Skeletal muscle satellite cell (primary cell): ENCODE measurements at regions not wholly inside any gene's neighbourhood (a gene's known extent, or its start where the extent isn't known, plus 50 kb on each side); places are given as distances from the start of the nearest gene placed in this dataset.
"Not testable (repeated sequence)": the region's sequence is repeated elsewhere in the genome, so short reads cannot be mapped to it uniquely, and the experiment has no call there.

Source experiments
- H3K27me3 ChIP-seq: 2 replicates; pipeline ENCODE4 v1.7.0; 2013; ENCODE audit warnings: low read length; ENCODE audit not compliant: control insufficient read depth, insufficient read depth
- H3K36me3 ChIP-seq: 2 replicates; pipeline ENCODE4 v1.7.0; 2013; ENCODE audit warnings: mild to moderate bottlenecking, control low read depth, low read length; ENCODE audit not compliant: insufficient read depth
- H3K4me1 ChIP-seq: 2 replicates; pipeline ENCODE4 v1.7.0; 2013; ENCODE audit warnings: low read length; ENCODE audit not compliant: control insufficient read depth, insufficient read depth
- H3K4me2 ChIP-seq: 2 replicates; pipeline ENCODE4 v1.7.0; 2013; ENCODE audit warnings: mild to moderate bottlenecking, low read length
- H3K4me3 ChIP-seq: 2 replicates; pipeline ENCODE4 v1.7.0; 2013; ENCODE audit warnings: low read length
- H3K9ac ChIP-seq: 2 replicates; pipeline ENCODE4 v1.7.0; 2013; ENCODE audit warnings: mild to moderate bottlenecking, low read depth, low read length, moderate library complexity
- H3K9me3 ChIP-seq: replicated peaks from 2 replicates; pipeline ENCODE4 v1.7.0; 2013; ENCODE audit warnings: mild to moderate bottlenecking, control low read depth, low read length

DNA sequence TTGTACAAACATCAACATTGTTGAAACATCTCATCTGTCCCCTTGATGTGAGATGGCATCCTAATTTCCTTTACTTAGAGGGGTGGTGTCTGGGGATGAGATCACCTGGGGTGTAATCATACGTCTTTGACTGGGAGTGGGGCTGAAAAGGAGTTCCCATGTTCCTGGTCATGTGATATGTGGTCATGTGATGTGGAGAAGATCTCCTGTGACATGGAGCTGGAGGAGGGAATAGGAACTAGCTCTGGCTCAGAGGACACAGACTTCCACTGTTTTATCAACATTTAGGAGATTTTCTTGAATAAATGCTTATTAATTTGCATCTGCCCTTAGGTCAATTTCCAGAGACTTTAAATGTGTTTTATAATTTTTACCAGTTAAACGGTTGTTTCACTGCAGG is 868.6 kb upstream of the TPTE start:
- H3K27me3 ChIP-seq, H3K4me1 ChIP-seq, H3K9ac ChIP-seq, H3K4me3 ChIP-seq, H3K4me2 ChIP-seq, H3K36me3 ChIP-seq: not testable (repeated sequence)
- peaks cover 30% of the 10 kb centered on the region for H3K9me3 ChIP-seq

DNA sequence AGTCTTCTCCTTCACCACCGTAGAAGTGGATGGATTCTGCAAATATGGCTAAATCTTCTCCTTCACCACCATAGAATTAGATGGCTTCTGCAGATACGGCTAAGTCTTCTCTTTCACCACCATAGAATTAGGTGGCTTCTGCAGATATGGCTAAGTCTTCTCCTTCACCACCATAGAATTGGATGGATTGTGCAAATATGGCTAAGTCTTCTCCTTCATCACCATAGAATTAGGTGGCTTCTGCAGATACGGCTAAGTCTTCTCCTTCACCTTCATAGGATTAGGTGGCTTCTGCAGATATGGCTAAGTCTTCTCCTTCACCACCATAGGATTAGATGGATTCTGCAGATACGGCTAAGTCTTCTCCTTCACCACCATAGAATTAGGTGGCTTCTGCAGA is 866.2 kb upstream of the TPTE start:
- H3K4me2 ChIP-seq, H3K4me3 ChIP-seq, H3K4me1 ChIP-seq, H3K27me3 ChIP-seq, H3K36me3 ChIP-seq, H3K9ac ChIP-seq: not testable (repeated sequence)
- H3K9me3 ChIP-seq, result peaks cover 25% of the 10 kb centered on the region

DNA sequence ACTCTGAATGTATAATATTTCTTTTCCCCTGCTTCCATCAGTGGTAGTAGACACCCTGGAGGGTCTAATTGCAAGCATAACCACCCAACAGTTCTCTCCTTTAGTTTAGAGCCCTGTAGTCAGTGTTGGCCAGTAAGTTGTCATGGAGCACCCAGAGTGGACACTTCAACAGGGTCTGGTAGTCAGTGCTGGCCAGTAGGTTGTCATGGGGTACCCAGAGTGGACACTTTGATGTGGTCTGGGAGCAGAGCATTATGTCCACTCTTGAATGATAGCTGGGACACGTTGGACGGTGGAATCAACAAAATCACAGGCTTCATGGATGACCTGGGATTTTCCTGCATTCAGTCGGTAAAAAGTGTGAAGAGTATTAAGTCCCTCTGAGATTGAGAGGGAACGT is 864.9 kb upstream of the TPTE start:
- not testable (repeated sequence) for H3K4me3 ChIP-seq, H3K4me1 ChIP-seq, H3K4me2 ChIP-seq, H3K9ac ChIP-seq, H3K27me3 ChIP-seq, H3K36me3 ChIP-seq
- peaks cover 21% of the 10 kb centered on the region for H3K9me3 ChIP-seq

DNA sequence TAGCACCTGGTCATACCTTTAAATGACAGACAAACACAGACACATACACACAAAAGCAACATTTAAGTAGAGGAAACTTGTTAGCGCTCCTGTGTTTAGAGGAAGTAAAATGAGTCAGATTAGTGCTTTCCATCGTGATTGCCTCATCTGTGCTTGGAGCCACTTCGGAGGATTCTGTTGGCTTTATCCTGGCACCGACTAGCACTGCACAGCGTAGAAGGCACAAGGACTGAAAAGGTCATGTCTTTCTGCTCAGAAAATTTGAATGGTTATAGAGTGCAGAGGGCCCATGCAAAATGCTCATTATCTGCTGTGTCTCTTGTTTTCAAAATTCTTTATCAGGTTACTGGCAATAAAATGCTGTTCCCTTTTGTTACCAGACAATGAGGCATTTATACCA is 863.6 kb upstream of the TPTE start:
- H3K4me3 ChIP-seq, H3K27me3 ChIP-seq, H3K36me3 ChIP-seq, H3K9ac ChIP-seq, H3K4me2 ChIP-seq, H3K4me1 ChIP-seq: not testable (repeated sequence)
- peaks cover 21% of the 10 kb centered on the region for H3K9me3 ChIP-seq

DNA sequence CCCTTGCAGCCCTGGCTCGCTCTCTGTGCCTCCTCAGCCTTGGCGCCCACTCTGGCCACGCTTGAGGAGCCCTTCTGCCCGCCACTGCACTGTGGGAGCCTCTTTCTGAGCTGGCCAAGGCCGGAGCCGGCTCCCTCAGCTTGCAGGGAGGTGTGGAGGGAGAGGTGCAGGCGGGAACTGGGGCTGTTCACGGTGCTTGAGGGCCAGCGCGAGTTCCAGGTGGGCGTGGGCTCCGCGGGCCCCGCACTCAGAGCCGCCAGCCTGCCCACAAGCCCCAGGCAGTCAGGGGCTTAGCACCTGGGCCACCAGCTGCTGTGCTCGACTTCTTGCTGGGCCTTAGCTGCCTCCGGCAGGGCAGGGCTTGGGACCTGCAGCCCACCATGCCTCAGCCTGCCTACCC is 861.5 kb upstream of the TPTE start:
- not testable (repeated sequence) for H3K27me3 ChIP-seq, H3K4me2 ChIP-seq, H3K9ac ChIP-seq, H3K36me3 ChIP-seq, H3K4me3 ChIP-seq, H3K4me1 ChIP-seq
- peaks cover 16% of the 10 kb centered on the region for H3K9me3 ChIP-seq

DNA sequence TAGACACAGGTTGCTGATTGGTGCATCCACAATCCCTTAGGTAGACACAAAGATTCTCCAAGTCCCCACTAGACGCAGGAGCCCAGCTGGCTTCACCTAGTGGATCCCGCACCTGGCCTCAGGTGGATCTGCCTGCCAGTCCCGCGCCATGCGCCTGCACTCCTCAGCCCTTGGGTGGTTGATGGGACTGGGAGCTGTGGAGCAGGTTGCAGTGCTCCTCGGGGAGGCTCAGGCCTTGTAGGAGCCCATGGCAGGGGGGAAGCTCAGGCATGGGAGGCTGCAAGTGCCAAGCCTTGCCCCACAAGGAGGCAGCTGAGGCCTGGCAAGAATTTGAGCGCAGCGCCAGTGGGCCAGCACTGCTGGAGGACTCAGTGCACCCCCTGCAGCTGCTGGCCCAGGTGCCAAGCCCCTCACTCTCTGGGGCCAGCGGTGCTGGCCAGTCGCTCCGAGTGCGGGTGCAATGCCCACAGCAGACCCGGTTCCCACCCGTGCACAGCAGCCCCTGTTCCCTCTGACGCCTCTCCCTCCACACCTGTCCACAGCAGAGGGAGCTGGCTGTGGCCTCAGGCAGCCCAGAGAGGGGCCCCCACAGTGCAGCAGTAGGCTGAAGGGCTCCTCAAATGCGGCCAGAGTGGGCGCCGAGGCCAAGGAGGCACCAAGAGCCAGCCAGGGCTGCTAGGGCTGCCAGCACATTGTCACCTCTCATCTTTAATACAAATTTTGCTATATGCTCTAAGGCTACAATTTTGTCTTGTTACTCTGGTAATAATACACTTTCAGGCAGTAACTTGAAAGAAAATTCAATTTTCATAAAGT is 857.3 kb upstream of the TPTE start:
- not testable (repeated sequence) for H3K4me2 ChIP-seq, H3K9ac ChIP-seq, H3K9me3 ChIP-seq, H3K4me1 ChIP-seq, H3K27me3 ChIP-seq, H3K36me3 ChIP-seq, H3K4me3 ChIP-seq

DNA sequence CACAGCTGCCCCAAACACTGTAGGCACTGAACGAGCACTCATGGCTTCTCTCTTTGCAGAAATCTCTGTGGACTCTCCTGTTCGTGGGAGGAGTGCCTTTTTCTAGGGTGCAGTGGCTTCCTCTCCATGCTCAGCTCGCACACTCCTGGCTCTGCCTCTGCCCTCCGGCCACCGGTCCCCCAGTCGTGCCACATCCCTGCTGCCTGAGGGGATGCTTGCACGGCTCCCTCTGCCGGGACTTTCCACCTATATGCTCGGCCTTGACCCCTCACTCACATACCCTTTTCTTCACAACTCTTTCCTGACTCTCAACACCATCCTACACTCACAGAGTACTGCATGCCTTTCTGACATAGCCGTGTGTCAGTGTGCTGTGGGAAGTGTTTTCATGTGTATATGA is 845.6 kb upstream of the TPTE start:
- not testable (repeated sequence) for H3K4me1 ChIP-seq, H3K9me3 ChIP-seq, H3K4me3 ChIP-seq, H3K9ac ChIP-seq, H3K27me3 ChIP-seq, H3K36me3 ChIP-seq, H3K4me2 ChIP-seq

DNA sequence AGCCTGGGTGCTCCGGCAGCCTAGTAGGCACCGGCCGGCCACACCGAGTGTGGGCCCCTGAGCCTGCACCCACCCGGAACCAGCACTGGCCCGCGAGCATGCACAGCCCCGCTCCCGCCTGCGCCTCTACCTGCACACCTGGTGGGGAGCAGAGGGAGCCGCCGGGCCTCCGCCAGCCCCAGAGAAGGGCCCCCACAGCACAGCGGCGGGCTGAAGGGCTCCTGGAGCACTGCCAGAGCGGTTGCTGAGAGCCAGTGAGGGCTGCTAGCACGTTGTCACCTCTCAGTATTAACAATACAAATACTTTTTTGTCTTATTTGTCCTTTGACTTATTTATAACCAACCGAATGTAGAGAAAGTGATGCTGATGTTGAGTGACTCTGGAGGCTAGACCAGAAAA is 842.4 kb upstream of the TPTE start:
- not testable (repeated sequence) for H3K4me3 ChIP-seq, H3K9me3 ChIP-seq, H3K27me3 ChIP-seq, H3K4me1 ChIP-seq, H3K4me2 ChIP-seq, H3K36me3 ChIP-seq, H3K9ac ChIP-seq

DNA sequence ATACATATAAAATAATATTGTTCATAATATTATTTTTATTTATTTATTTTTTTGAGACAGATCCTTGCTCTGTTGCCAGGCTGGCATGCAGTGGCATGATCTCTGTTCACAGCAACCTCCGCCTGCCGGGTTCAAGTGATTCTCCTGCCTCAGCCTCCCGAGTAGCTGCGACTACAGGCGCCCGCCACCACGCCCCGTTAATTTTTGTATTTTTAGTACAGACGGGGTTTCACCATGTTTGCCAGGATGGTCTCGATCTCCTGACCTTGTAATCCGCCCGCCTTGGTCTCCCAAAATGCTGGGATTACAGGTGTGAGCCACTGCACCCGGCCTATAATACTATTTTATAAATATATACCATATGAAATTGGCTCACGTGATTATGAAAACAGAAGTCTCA is 832.4 kb upstream of the TPTE start:
- not testable (repeated sequence) for H3K4me3 ChIP-seq, H3K27me3 ChIP-seq, H3K4me2 ChIP-seq, H3K4me1 ChIP-seq, H3K36me3 ChIP-seq, H3K9me3 ChIP-seq, H3K9ac ChIP-seq

DNA sequence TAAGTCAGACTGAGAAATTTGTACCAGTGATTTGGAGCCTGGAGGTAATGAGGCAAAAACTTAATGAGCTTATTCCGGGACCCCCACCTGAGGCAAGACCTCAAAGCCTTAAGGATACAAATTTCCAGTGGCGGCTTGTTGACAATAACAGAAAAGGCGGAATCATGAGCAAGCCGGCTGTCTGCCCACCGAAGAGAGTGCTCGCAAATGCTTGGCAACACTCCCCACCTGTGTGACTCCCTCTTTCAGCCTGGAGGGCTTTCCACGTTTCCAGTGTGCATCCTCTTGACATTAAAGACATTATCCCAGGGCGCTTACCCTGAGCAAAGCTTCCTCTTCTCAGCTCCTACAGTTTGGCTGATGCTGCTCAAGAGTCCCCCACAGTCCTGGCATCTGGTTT is 830.4 kb upstream of the TPTE start:
- H3K9me3 ChIP-seq, H3K27me3 ChIP-seq, H3K4me1 ChIP-seq, H3K36me3 ChIP-seq, H3K9ac ChIP-seq, H3K4me3 ChIP-seq, H3K4me2 ChIP-seq: not testable (repeated sequence)

DNA sequence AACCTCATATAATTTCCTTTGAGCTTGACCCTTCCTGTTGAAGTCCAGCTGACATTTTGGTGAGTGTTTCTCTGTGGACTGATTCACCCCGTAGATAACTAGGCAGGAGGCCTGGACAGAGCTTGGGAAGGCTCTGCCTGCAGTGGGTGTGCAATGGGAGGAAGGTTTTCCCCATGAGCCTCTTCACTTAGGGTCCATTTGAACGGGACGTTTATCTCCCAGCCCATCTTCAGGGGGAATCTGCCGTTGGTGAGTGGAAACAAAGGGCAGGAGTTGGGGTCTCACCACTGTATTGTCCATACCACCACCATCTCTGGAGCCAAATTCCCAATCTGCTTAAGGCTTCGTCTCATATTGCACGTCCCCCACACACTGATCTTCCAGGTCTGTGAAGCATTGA is 825.6 kb upstream of the TPTE start:
- H3K9me3 ChIP-seq, H3K4me2 ChIP-seq, H3K36me3 ChIP-seq, H3K27me3 ChIP-seq, H3K4me1 ChIP-seq, H3K9ac ChIP-seq, H3K4me3 ChIP-seq: not testable (repeated sequence)

DNA sequence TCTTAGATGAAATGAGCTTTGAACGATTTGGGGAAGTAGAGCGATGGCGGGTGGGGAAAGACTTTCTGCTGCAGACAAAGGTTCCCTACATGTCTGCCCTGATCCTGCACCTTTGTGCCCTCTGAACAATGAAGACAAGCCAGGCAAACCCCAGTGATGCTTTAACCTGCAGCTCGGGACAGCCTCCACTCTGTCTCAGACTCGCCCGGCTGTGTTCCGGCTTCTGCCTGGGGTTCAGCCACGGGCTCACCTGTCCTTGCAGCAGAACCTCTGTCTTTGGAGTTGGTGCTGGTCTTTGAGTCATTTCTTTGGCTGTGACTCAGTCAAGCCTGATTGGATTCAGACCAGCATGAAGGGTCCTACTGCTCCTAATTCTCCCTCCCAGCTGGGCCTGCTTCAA is 823.6 kb upstream of the TPTE start:
- H3K36me3 ChIP-seq, H3K9me3 ChIP-seq, H3K27me3 ChIP-seq, H3K4me3 ChIP-seq, H3K4me1 ChIP-seq, H3K9ac ChIP-seq, H3K4me2 ChIP-seq: not testable (repeated sequence)
